Stimulated activated CD4-positive, alpha-beta T cell treated with anti-CD3 and anti-CD28 coated beads, Interleukin-12 subunit alpha, Interleukin-12 subunit beta, amount 100 ng/mL, for 24 hours (primary cell): ENCODE measurements at regions not wholly inside any gene's neighbourhood (a gene's known extent, or its start where the extent isn't known, plus 50 kb on each side); places are given as distances from the start of the nearest gene placed in this dataset.
"Not testable (repeated sequence)": the region's sequence is repeated elsewhere in the genome, so short reads cannot be mapped to it uniquely, and the experiment has no call there.

Source experiments
- DNase-seq, 2 experiments: peaks; one replicate each; pipeline ENCODE4 v3.0.0-alpha.2; 2020; ENCODE audit warnings: low read depth in 2 of 2

DNA sequence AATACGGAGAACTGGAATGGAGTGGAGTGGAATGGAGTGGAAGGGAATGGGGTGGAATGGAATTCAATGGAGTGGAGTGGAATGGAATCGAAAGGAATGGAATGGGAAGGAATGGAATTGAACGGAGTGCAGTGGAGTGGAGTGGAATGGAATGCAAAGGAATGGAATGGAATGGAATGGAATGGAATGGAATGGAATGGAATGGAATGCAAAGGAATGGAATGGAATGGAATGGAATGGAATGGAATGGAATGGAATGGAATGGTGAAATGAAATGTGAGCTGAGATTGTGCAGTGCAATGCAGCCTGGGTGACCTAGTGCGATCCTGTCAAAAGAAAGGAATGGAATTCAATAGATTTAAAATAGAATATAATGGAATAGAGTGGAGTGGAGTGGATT lies 357.3 kb upstream of the WSB1 start:
- not testable (repeated sequence) for DNase-seq

- DNase-seq: not testable (repeated sequence)
These were observed 356.1 kb upstream of the WSB1 start for GRCh38 chr17:26937750-26938322.

- DNase-seq: not testable (repeated sequence)
These were observed 354.2 kb upstream of the WSB1 start for GRCh38 chr17:26939755-26940154.

DNA sequence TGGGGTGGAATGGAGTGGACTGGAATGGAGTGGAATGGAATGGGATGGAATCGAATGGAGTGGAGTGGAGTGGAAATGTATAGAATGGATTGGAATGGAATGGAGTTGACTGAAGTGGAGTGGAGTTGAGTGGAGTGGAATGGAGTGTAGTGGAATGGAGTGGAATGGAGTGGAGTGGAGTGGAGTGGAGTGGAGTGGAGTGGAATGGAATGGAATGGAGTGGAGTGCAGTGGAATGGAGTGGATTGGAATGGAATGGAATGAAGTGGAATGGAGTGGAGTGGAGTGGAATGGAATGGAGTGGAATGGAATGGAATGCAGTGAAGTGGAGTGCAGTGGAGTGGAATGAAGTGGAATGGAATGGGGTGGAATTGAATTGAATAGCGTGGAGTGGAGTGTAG lies 353.3 kb upstream of the WSB1 start:
- DNase-seq: not testable (repeated sequence)

GRCh38 chr17:26962255-26963162 lies 331.4 kb upstream of the WSB1 start:
- no peak for DNase-seq

- DNase-seq: no peak
These were observed 330.8 kb upstream of the WSB1 start for GRCh38 chr17:26963163-26963503.

DNA sequence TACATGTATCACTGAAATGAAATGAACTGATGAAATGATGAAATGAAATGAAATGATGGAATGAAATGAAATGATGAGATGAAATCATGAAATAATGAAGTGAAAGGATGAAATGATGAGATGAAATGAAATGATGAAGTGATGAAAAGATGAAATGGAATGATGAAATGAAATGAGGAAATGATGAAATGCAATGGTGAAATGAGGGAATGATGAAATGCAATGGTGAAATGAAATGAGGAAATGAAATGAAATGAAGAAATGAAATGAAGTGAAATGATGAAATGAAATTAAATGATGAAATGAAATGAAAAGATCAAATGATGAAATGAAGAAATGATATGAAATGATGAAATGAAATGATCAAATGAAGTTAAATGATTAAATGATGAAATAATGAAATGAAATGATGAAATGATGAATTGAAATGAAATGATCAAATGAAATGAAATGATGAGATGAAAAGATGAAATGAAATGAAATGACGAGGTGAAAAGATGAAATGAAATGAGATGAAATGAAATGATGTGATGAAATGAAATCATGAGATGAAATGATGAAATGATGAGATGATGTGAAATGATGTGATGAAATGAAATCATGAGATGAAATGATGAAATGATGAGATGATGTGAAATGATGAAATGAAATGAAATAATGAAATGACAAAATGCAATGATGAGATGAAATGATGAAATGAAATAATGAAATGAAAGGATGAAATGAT lies 327.9 kb upstream of the WSB1 start:
- not testable (repeated sequence) for DNase-seq

GRCh38 chr17:26966625-26967179 lies 327.2 kb upstream of the WSB1 start:
- DNase-seq: not testable (repeated sequence)

GRCh38 chr17:26981845-26982425 lies 312.0 kb upstream of the WSB1 start:
- not testable (repeated sequence) for DNase-seq

DNA sequence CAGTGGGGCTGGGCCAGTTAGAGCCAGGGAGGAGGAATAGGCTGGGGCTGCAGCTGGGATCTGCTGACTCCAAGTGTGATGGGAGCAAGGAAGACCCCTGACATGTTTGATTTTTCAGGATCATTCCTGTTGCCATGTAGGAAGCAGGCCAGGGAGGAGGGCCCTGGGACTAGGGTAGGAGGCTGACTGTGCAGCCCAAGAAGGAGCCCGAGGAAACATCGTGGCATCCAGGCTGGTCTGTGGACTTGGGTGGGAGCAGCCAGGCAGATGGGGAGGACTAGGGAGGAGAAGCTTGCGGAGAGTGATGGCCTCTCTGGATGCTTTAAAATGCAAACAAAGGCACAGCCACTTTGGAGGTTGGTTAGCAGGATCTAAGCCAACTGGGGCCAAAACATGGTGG lies 311.4 kb upstream of the WSB1 start:
- not testable (repeated sequence) for DNase-seq

- DNase-seq: not testable (repeated sequence)
These were observed 306.1 kb upstream of the WSB1 start for GRCh38 chr17:26987851-26988250.

GRCh38 chr17:26994648-26995047 lies 299.3 kb upstream of the WSB1 start:
- not testable (repeated sequence) for DNase-seq

GRCh38 chr17:26996146-26996916 lies 297.6 kb upstream of the WSB1 start:
- not testable (repeated sequence) for DNase-seq

- not testable (repeated sequence) for DNase-seq
These were observed 286.0 kb upstream of the WSB1 start for GRCh38 chr17:27007734-27008531.

DNA sequence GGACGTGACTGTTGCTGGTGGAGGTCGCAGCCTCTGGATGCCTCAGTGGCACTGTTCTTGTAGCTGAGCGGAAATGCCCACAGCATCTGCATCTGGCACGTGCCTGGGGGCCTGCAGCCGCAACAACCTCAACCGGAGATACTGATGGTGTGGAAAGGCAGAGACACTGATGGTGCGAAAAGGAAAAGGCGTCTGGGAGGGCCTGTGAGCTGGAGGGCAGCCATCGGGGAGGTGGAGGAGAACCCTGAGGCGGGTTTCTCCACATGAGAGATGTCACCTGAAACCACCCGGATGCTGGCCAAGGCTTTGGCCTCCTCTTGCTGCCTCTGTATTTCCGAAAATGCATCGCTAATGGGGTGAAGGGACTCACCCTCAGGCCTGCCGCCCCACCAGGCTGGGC lies 284.8 kb upstream of the WSB1 start:
- DNase-seq: no peak

DNA sequence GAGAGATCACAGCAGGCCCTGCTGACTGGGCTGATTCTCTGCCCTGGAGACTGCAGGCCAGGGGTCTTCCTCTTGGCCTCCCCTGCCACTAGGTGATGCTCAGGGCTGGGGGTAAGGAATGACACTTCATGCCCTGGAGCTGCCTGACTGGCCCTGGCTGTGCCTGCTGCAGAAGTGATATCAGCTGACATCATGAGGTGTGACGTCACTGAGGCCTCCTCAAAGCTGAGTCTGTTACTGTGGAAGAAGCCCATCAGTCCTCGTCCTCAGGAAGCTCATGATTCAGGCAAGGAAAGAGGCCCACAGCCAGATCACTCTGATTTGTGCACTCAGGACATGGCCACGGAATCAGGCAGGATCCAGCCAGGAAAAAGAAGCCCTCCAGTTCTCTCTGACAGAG lies 283.8 kb upstream of the WSB1 start:
- not testable (repeated sequence) for DNase-seq

- not testable (repeated sequence) for DNase-seq
These were observed 263.4 kb upstream of the WSB1 start for GRCh38 chr17:27030552-27030951.

- no peak for DNase-seq
These were observed 255.2 kb upstream of the WSB1 start for GRCh38 chr17:27038676-27039075.

GRCh38 chr17:27045039-27045438 lies 248.9 kb upstream of the WSB1 start:
- DNase-seq: not testable (repeated sequence)

DNA sequence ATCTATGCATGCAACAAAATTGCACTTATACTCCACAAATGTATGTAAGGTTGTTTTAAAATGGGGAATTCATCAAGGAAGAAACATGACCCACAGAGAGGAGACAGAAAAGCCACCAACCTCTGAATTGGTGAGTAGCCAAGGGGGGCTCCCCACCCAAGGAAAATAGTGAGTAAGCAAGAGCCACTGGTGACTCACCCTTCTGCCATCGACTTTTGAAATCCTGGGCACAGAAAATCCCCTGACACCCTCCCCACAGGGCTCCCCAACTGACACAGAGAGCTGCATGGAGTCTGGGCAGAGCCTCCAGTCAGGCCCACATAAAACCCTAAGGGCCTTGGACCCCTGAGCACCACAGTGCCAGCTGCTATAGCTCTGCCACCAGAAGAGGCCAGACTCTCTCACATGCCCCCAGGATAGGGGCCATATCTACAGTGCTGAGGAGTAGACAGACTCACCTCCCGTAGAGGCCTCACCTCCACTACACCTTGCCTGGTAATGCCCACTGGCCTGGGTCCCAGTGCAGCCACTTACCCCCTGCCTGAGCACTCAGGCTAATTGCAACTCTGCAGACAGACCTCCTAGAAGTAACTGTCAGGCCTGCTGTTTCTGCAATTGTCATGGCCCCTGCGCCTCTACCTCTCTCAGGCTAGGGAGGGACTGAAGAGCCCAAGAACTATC lies 244.7 kb upstream of the WSB1 start:
- peak in 1 of 2 experiments; percentile 1 for DNase-seq
